IMR-90 (cell line): ENCODE measurements at regions not wholly inside any gene's neighbourhood (a gene's known extent, or its start where the extent isn't known, plus 50 kb on each side); places are given as distances from the start of the nearest gene placed in this dataset.

Source experiments
- BHLHE40 ChIP-seq: fragments of 150-350 bp; IDR thresholded peaks from 2 replicates; pipeline ENCODE4 v1.6.1; 2016; ENCODE audit warnings: mild to moderate bottlenecking, low read depth, low read length
- CEBPB ChIP-seq: IDR thresholded peaks from 2 replicates; pipeline ENCODE4 v1.6.1; 2012; ENCODE audit warnings: low read depth, low read length, improper control_type of control experiment
- CHD1 ChIP-seq: IDR thresholded peaks from 2 replicates; pipeline ENCODE4 v1.6.1; 2012; ENCODE audit warnings: low read depth, low read length, improper control_type of control experiment
- FOS ChIP-seq: fragments of 150-350 bp; IDR thresholded peaks from 2 replicates; pipeline ENCODE4 v1.6.1; 2016; ENCODE audit warnings: low read depth, low read length
- MAFK ChIP-seq: IDR thresholded peaks from 2 replicates; pipeline ENCODE4 v1.6.1; 2012; ENCODE audit warnings: low read depth, low read length, improper control_type of control experiment
- MAZ ChIP-seq: IDR thresholded peaks from 2 replicates; pipeline ENCODE4 v1.6.1; 2012; ENCODE audit warnings: low read depth, mild to moderate bottlenecking, low read length, improper control_type of control experiment, moderate library complexity, borderline replicate concordance
- POLR2A ChIP-seq: IDR thresholded peaks from 2 replicates; pipeline ENCODE4 v1.6.1; 2012; ENCODE audit warnings: mild to moderate bottlenecking, low read depth, low read length
- RAD21 ChIP-seq: IDR thresholded peaks from 2 replicates; pipeline ENCODE4 v1.6.1; 2012; ENCODE audit warnings: low read length, improper control_type of control experiment
- RCOR1 ChIP-seq: IDR thresholded peaks from 2 replicates; pipeline ENCODE4 v1.6.1; 2012; ENCODE audit warnings: mild to moderate bottlenecking, low read length, improper control_type of control experiment; ENCODE audit not compliant: insufficient replicate concordance
- RFX5 ChIP-seq: IDR thresholded peaks from 2 replicates; pipeline ENCODE4 v1.8.0; 2012; ENCODE audit warnings: low read depth, mild to moderate bottlenecking, low read length, moderate library complexity
- TF ChIP-seq, protein P1 (sequence below): conservative IDR thresholded peaks from 2 replicates; pipeline ENCODE4 v1.5.1; 2012; ENCODE audit warnings: mild to moderate bottlenecking, low read depth, low read length, improper control_type of control experiment
- TF ChIP-seq, protein P2 (sequence below): fragments of 150-350 bp; IDR thresholded peaks from 2 replicates; pipeline ENCODE4 v1.6.1; 2017; ENCODE audit warnings: mild to moderate bottlenecking, antibody characterized with exemption, low read length, low read depth

DNA sequence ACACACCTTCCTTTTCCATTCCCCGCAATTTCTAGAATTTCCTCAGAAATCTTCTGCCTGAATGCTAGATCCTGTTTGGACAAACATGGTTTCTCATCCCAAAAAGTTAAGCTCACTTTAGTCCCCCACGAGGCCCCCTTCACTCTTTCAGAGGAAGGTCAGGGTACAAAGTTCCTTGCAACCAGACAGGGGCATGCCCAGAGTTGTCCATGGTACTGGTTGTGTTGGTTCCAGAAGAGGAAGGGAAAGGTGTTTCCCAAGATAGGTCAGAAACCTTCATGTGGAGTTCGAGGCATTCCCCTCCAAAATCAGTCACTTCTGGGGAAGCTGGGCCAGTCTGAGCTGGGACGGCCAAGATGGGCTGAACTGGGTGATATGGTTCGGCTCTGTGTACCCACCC, 167.6 kb upstream of the MAFB start:
- TF ChIP-seq, protein P1, sequence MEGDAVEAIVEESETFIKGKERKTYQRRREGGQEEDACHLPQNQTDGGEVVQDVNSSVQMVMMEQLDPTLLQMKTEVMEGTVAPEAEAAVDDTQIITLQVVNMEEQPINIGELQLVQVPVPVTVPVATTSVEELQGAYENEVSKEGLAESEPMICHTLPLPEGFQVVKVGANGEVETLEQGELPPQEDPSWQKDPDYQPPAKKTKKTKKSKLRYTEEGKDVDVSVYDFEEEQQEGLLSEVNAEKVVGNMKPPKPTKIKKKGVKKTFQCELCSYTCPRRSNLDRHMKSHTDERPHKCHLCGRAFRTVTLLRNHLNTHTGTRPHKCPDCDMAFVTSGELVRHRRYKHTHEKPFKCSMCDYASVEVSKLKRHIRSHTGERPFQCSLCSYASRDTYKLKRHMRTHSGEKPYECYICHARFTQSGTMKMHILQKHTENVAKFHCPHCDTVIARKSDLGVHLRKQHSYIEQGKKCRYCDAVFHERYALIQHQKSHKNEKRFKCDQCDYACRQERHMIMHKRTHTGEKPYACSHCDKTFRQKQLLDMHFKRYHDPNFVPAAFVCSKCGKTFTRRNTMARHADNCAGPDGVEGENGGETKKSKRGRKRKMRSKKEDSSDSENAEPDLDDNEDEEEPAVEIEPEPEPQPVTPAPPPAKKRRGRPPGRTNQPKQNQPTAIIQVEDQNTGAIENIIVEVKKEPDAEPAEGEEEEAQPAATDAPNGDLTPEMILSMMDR = no peak
- TF ChIP-seq CEBPB = no peak
- TF ChIP-seq BHLHE40 = no peak
- no peak for TF ChIP-seq RCOR1
- TF ChIP-seq MAZ = no peak
- no peak for TF ChIP-seq POLR2A
- TF ChIP-seq RFX5 = no peak
- TF ChIP-seq, protein P2, sequence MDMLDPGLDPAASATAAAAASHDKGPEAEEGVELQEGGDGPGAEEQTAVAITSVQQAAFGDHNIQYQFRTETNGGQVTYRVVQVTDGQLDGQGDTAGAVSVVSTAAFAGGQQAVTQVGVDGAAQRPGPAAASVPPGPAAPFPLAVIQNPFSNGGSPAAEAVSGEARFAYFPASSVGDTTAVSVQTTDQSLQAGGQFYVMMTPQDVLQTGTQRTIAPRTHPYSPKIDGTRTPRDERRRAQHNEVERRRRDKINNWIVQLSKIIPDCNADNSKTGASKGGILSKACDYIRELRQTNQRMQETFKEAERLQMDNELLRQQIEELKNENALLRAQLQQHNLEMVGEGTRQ = no peak
- no peak for TF ChIP-seq FOS
- no peak for TF ChIP-seq RAD21
- TF ChIP-seq MAFK = no peak
- no peak for TF ChIP-seq CHD1
